ENCODE measurements at regions not wholly inside any gene's neighbourhood (a gene's known extent, or its start where the extent isn't known, plus 50 kb on each side); places are given as distances from the start of the nearest gene placed in this dataset.
"Not testable (repeated sequence)": the region's sequence is repeated elsewhere in the genome, so short reads cannot be mapped to it uniquely, and the experiment has no call there.

- no peak for DNase-seq
Measured at GRCh38 chr12:83886479-83886878, 1026.1 kb downstream of the SLC6A15 start.

- DNase-seq: not testable (repeated sequence)
Measured at GRCh38 chr12:83870921-83871599, 1041.5 kb downstream of the SLC6A15 start.

GRCh38 chr12:83866477-83866876, 1046.1 kb downstream of the SLC6A15 start:
- DNase-seq: no peak

GRCh38 chr12:83865431-83865830, 1047.2 kb downstream of the SLC6A15 start:
- no peak for DNase-seq

GRCh38 chr12:83864054-83864453, 1048.5 kb downstream of the SLC6A15 start:
- DNase-seq: no peak

- no peak for DNase-seq
Measured at GRCh38 chr12:83859021-83859420, 1053.6 kb downstream of the SLC6A15 start.

- DNase-seq: no peak
Measured at GRCh38 chr12:83856803-83857202, 1055.8 kb downstream of the SLC6A15 start.

- no peak for DNase-seq
Measured at GRCh38 chr12:83850531-83850930, 1062.1 kb downstream of the SLC6A15 start.

- DNase-seq: no peak
Measured at GRCh38 chr12:83848702-83849101, 1063.9 kb downstream of the SLC6A15 start.

- no peak for DNase-seq
Measured at GRCh38 chr12:83843541-83843940, 1069.1 kb downstream of the SLC6A15 start.

GRCh38 chr12:83841620-83842019, 1071.0 kb downstream of the SLC6A15 start:
- no peak for DNase-seq

GRCh38 chr12:83827860-83828259, 1084.7 kb downstream of the SLC6A15 start:
- no peak for DNase-seq

- DNase-seq: no peak
Measured at GRCh38 chr12:83827193-83827592, 1085.4 kb downstream of the SLC6A15 start.

GRCh38 chr12:83826112-83826511, 1086.5 kb downstream of the SLC6A15 start:
- no peak for DNase-seq

- peak; percentile 2 for DNase-seq
Measured at GRCh38 chr12:83823386-83824045, 1089.1 kb downstream of the SLC6A15 start.

- no peak for DNase-seq
Measured at GRCh38 chr12:83821967-83822366, 1090.6 kb downstream of the SLC6A15 start.

- no peak for DNase-seq
Measured at GRCh38 chr12:83818881-83819280, 1093.7 kb downstream of the SLC6A15 start.

- DNase-seq: no peak
Measured at GRCh38 chr12:83817730-83818129, 1094.9 kb downstream of the SLC6A15 start.

GRCh38 chr12:83808591-83808990, 1104.0 kb downstream of the SLC6A15 start:
- no peak for DNase-seq

- DNase-seq: no peak
Measured at GRCh38 chr12:83807871-83808270, 1104.7 kb downstream of the SLC6A15 start.

- DNase-seq: no peak
Measured at GRCh38 chr12:83805873-83806272, 1106.7 kb downstream of the SLC6A15 start.

- DNase-seq: no peak
Measured at GRCh38 chr12:83805156-83805772, 1107.3 kb downstream of the SLC6A15 start.

- DNase-seq: no peak
Measured at GRCh38 chr12:83801972-83802371, 1110.6 kb downstream of the SLC6A15 start.

- DNase-seq: no peak
Measured at GRCh38 chr12:83800022-83800421, 1112.6 kb downstream of the SLC6A15 start.

Measured in DMS153 (cell line).